HepG2 (cell line): ENCODE measurements at regions not wholly inside any gene's neighbourhood (a gene's known extent, or its start where the extent isn't known, plus 50 kb on each side); places are given as distances from the start of the nearest gene placed in this dataset.

Experiments used
- ATAC-seq: fragments of 200-7000 bp; cut with Tn5 transposase; 3 replicates; pipeline ENCODE4 v1.9.1; 2020; ENCODE audit warnings: mild to moderate bottlenecking, moderate library complexity
- BruUV-seq: library from RNA; stranded (reverse); fragments of 400-500 nt; replicated peaks from 2 replicates; lab custom pipeline; 2021; lab: Mats Ljungman, UMichigan
- CTCF ChIA-PET: fragments of 300-600 bp; formaldehyde crosslinking; extraction: SDS; loops from one replicate; lab custom pipeline; 2021; ENCODE audit warnings: low total read pairs, inconsistent platforms, low intra/inter-chr PET ratio; lab: Yijun Ruan, JAX
- POLR2A ChIA-PET: fragments of 350-600 bp; sonication (Branson Sonifier 250); formaldehyde crosslinking; loops from one replicate; lab custom pipeline; 2020; ENCODE audit warnings: antibody characterized with exemption, inconsistent platforms; lab: Yijun Ruan, JAX
- DNase-seq: peaks from one replicate; pipeline ENCODE4 v3.0.0-alpha.2; 2015; ENCODE audit warnings: low spot score
- FAIRE-seq: peaks from 3 replicates; lab custom pipeline; 2011; peaks lifted over from hg19 to GRCh38; lab: Jason Lieb, UNC
- H2AFZ ChIP-seq: one replicate; pipeline ENCODE4 v1.6.1; 2011; ENCODE audit warnings: low read length, inconsistent platforms
- H3K27ac ChIP-seq: fragments of 300-600 bp; 3 replicates; pipeline ENCODE4 v1.8.0; 2011; ENCODE audit warnings: mixed run types, mild to moderate bottlenecking, mixed read lengths, low read length, inconsistent platforms; ENCODE audit not compliant: insufficient read depth; ENCODE audit errors: extremely low read length
- H3K27me3 ChIP-seq, 2 experiments: fragments of 200-600 bp in 1 of 2; 2 replicates in 1 of 2; 3 replicates in 1 of 2; pipeline versions ENCODE4 v1.6.0 to v1.8.0; 2011; ENCODE audit warnings: low read length in 2 of 2, mild to moderate bottlenecking in 2 of 2, moderate library complexity in 2 of 2, inconsistent platforms in 1 of 2; ENCODE audit not compliant: insufficient read depth in 2 of 2, control insufficient read depth in 1 of 2
- H3K36me3 ChIP-seq, 2 experiments: fragments of 200-600 bp in 1 of 2; replicated peaks in 1 of 2; 2 replicates in 1 of 2; 3 replicates in 1 of 2; pipeline versions ENCODE4 v1.5.1 to v1.8.0; 2011; ENCODE audit warnings: low read length in 2 of 2, inconsistent platforms in 1 of 2; ENCODE audit not compliant: insufficient read depth in 2 of 2, control insufficient read depth in 1 of 2
- H3K4me1 ChIP-seq: 2 replicates; pipeline ENCODE4 v1.5.1; 2012; ENCODE audit warnings: low read length, inconsistent platforms; ENCODE audit not compliant: insufficient read depth
- H3K4me2 ChIP-seq: 2 replicates; pipeline ENCODE4 v1.6.0; 2011; ENCODE audit warnings: low read depth, low read length, inconsistent platforms
- H3K4me3 ChIP-seq, 3 experiments: fragments of 200-600 bp in 1 of 3; sonication (generic), shearing (Covaris generic) in 1 of 3; replicated peaks in 1 of 3; 2 replicates each; pipeline ENCODE4 v1.5.1; 2011 to 2016; ENCODE audit warnings: low read length in 3 of 3, inconsistent platforms in 2 of 3, low read depth in 2 of 3, mild to moderate bottlenecking in 2 of 3, control low read depth in 1 of 3, mixed read lengths in 1 of 3; ENCODE audit not compliant: insufficient read depth in 1 of 3
- H3K79me2 ChIP-seq: one replicate; pipeline ENCODE4 v1.6.1; 2011; ENCODE audit warnings: low read length, inconsistent platforms; ENCODE audit not compliant: insufficient read depth
- H3K9ac ChIP-seq: 2 replicates; pipeline ENCODE4 v1.6.0; 2011; ENCODE audit warnings: mild to moderate bottlenecking, low read depth, low read length, inconsistent platforms; ENCODE audit not compliant: insufficient read depth
- H3K9me3 ChIP-seq: 2 replicates; pipeline ENCODE4 v1.5.1; 2012; ENCODE audit warnings: mild to moderate bottlenecking, low read length
- H4K20me1 ChIP-seq: 2 replicates; pipeline ENCODE4 v1.6.0; 2011; ENCODE audit warnings: inconsistent platforms, mild to moderate bottlenecking, low read length, moderate library complexity; ENCODE audit not compliant: insufficient read depth
- BRD4 ChIP-seq: sonication (generic); formaldehyde crosslinking; IDR thresholded peaks from 2 replicates; pipeline ENCODE4 v1.4.0; 2020; ENCODE audit warnings: missing genetic modification reagents
- CEBPG ChIP-seq: IDR thresholded peaks from 2 replicates; pipeline ENCODE4 v1.6.1; 2016
- DNMT1 ChIP-seq: sonication (generic); formaldehyde crosslinking; IDR thresholded peaks from 2 replicates; pipeline ENCODE4 v1.5.1; 2020; ENCODE audit warnings: mild to moderate bottlenecking, missing genetic modification reagents
- GZF1 ChIP-seq: sonication (generic); formaldehyde crosslinking; IDR thresholded peaks from 2 replicates; pipeline ENCODE4 v1.5.1; 2020; ENCODE audit warnings: mild to moderate bottlenecking, missing genetic modification reagents
- HOXA9 ChIP-seq: sonication (generic); formaldehyde crosslinking; IDR thresholded peaks from 2 replicates; pipeline ENCODE4 v1.8.1; 2022; ENCODE audit warnings: missing genetic modification reagents, mild to moderate bottlenecking, moderate library complexity, borderline replicate concordance
- IKZF5 ChIP-seq: IDR thresholded peaks from 2 replicates; pipeline ENCODE4 v1.6.1; 2018; ENCODE audit warnings: missing genetic modification reagents, mild to moderate bottlenecking, missing compliant biosample characterization
- SALL2 ChIP-seq: sonication (generic); formaldehyde crosslinking; IDR thresholded peaks from 2 replicates; pipeline ENCODE4 v1.8.1; 2023; ENCODE audit warnings: mild to moderate bottlenecking, missing genetic modification reagents, inconsistent platforms
- SKI ChIP-seq: fragments of 450-650 bp; IDR thresholded peaks from one replicate; pipeline ENCODE4 v1.6.1; 2018; ENCODE audit warnings: mild to moderate bottlenecking; ENCODE audit not compliant: partially characterized antibody
- TRAFD1 ChIP-seq: sonication (generic); formaldehyde crosslinking; IDR thresholded peaks from 2 replicates; pipeline ENCODE4 v1.5.1; 2020; ENCODE audit warnings: missing genetic modification reagents, mild to moderate bottlenecking, borderline replicate concordance
- ZBTB46 ChIP-seq: sonication (generic); formaldehyde crosslinking; IDR thresholded peaks from 2 replicates; pipeline ENCODE4 v1.4.0; 2020; ENCODE audit warnings: mild to moderate bottlenecking, missing genetic modification reagents, borderline replicate concordance
- ZNF143 ChIP-seq: sonication (generic); formaldehyde crosslinking; IDR thresholded peaks from 2 replicates; pipeline ENCODE4 v1.4.0; 2020; ENCODE audit warnings: missing genetic modification reagents
- ZNF224 ChIP-seq: sonication (generic); formaldehyde crosslinking; IDR thresholded peaks from 2 replicates; pipeline ENCODE4 v1.5.0; 2020; ENCODE audit warnings: mild to moderate bottlenecking, missing genetic modification reagents
- ZNF354B ChIP-seq: sonication (generic); formaldehyde crosslinking; IDR thresholded peaks from 2 replicates; pipeline ENCODE4 v1.8.0; 2022; ENCODE audit warnings: mild to moderate bottlenecking, missing genetic modification reagents
- ZNF451 ChIP-seq: sonication (generic); formaldehyde crosslinking; IDR thresholded peaks from 2 replicates; pipeline ENCODE4 v1.5.0; 2020; ENCODE audit warnings: mild to moderate bottlenecking, missing genetic modification reagents
- ZNF605 ChIP-seq: sonication (generic); formaldehyde crosslinking; IDR thresholded peaks from 2 replicates; pipeline ENCODE4 v1.8.0; 2022; ENCODE audit warnings: mild to moderate bottlenecking, missing genetic modification reagents
- ZNF879 ChIP-seq: sonication (generic); formaldehyde crosslinking; IDR thresholded peaks from 2 replicates; pipeline ENCODE4 v1.8.1; 2023; ENCODE audit warnings: missing genetic modification reagents
- WGBS: methylation state at CpG from one replicate; pipeline ENCODE4 v1.1.6; 2017; ENCODE audit warnings: low lambda C conversion rate; 5-methylcytosine and 5-hydroxymethylcytosine counted together
- in situ Hi-C: cut with HindIII; loops from 2 replicates; pipeline ENCODE4 v1.10.0; 2017; ENCODE audit warnings: low pct_unique_long_range_greater_than_20kb; ENCODE audit not compliant: extremely low pct_ligation_motif_present
- intact Hi-C: fragments of 100-400 bp; cut with micrococcal nuclease; formaldehyde crosslinking; loops from one replicate; pipeline ENCODE4 v1.10.0; 2022; ENCODE audit not compliant: unreplicated experiment
- TF ChIP-seq, protein P1 (sequence below): IDR thresholded peaks from 2 replicates; pipeline ENCODE4 v1.6.1; 2016; ENCODE audit warnings: missing compliant biosample characterization, missing genetic modification reagents, borderline replicate concordance
- TF ChIP-seq, protein P2 (sequence below): sonication (generic); formaldehyde crosslinking; IDR thresholded peaks from 2 replicates; pipeline ENCODE4 v1.8.1; 2023; ENCODE audit warnings: mild to moderate bottlenecking, moderate library complexity, missing genetic modification reagents

- Histone ChIP-seq H4K20me1 (no peaks in the 10 kb centered on the region), H3K4me2 (no peak overlapping the region), H3K4me3 (no peak overlapping the region), H3K27me3 (no peaks in the 10 kb centered on the region), H3K9me3 (peaks cover 65% of the 10 kb centered on the region), H2AFZ (no peak overlapping the region), H3K4me1 (no peaks in the 10 kb centered on the region), H3K27ac (no peak overlapping the region), H3K79me2 (no peaks in the 10 kb centered on the region), H3K36me3 (no peaks in the 10 kb centered on the region), H3K9ac (no peak overlapping the region)
- intact Hi-C loops (no loop called here), in situ Hi-C loops (no loop called here)
- DNase-seq (no peak), ATAC-seq (no peak), FAIRE-seq (no peak)
- 6% methylated on average over 2 of the region's 2 CpGs for WGBS
- ChIA-PET CTCF (no interaction called here), POLR2A (no interaction called here)
- TF ChIP-seq ZNF143 = no peak
- TF ChIP-seq GZF1 (CRISPR knock-in tag) = no peak
- no peak for TF ChIP-seq SKI
- no peak for TF ChIP-seq IKZF5 (CRISPR knock-in tag)
- no peak for TF ChIP-seq ZNF354B (CRISPR knock-in tag)
- TF ChIP-seq, protein P1, sequence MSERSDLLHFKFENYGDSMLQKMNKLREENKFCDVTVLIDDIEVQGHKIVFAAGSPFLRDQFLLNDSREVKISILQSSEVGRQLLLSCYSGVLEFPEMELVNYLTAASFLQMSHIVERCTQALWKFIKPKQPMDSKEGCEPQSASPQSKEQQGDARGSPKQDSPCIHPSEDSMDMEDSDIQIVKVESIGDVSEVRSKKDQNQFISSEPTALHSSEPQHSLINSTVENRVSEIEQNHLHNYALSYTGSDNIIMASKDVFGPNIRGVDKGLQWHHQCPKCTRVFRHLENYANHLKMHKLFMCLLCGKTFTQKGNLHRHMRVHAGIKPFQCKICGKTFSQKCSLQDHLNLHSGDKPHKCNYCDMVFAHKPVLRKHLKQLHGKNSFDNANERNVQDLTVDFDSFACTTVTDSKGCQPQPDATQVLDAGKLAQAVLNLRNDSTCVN = no peak
- no peak for TF ChIP-seq ZBTB46
- no peak for TF ChIP-seq BRD4 (CRISPR knock-in tag)
- no peak for TF ChIP-seq ZNF879 (CRISPR knock-in tag)
- TF ChIP-seq ZNF451 (CRISPR knock-in tag) = no peak
- TF ChIP-seq ZNF605 = no peak
- TF ChIP-seq TRAFD1 (CRISPR knock-in tag) = no peak
- no peak for TF ChIP-seq HOXA9 (CRISPR knock-in tag)
- no peak for TF ChIP-seq CEBPG (CRISPR knock-in tag)
- TF ChIP-seq ZNF224 (CRISPR knock-in tag) = no peak
- TF ChIP-seq SALL2 (CRISPR knock-in tag) = no peak
- no peak for TF ChIP-seq DNMT1 (CRISPR knock-in tag)
- TF ChIP-seq, protein P2, sequence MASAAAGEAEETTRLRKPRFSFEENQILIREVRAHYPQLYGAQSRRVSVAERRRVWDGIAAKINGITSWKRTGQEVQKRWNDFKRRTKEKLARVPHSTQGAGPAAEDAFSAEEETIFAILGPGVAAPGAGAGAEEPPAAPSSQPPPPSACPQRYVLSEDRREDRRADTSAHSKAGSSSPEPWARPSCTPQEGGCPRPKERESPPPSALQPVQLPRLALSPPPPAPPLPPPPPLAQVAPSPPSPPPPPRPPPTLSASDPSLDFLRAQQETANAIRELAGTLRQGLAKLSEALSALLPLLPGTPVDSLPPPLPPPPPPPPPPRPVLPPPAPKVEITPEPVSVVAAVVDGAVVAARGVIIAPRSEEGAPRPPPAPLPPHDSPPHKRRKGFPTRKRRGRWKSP (CRISPR knock-in tag) = no peak
- no TSS peak for BruUV-seq
Measured at GRCh38 chr7:145779140-145779539, 337.5 kb upstream of the CNTNAP2 start.
